H1 (cell line): ENCODE measurements at regions not wholly inside any gene's neighbourhood (a gene's known extent, or its start where the extent isn't known, plus 50 kb on each side); places are given as distances from the start of the nearest gene placed in this dataset.

Source experiments
- TF ChIP-seq, protein P1 (sequence below): fragments of 300-600 bp; sonication (generic); IDR thresholded peaks from 2 replicates; pipeline ENCODE4 v1.7.1; 2012; ENCODE audit warnings: low read length, moderate library complexity, mild to moderate bottlenecking, inconsistent platforms; ENCODE audit not compliant: insufficient replicate concordance

DNA sequence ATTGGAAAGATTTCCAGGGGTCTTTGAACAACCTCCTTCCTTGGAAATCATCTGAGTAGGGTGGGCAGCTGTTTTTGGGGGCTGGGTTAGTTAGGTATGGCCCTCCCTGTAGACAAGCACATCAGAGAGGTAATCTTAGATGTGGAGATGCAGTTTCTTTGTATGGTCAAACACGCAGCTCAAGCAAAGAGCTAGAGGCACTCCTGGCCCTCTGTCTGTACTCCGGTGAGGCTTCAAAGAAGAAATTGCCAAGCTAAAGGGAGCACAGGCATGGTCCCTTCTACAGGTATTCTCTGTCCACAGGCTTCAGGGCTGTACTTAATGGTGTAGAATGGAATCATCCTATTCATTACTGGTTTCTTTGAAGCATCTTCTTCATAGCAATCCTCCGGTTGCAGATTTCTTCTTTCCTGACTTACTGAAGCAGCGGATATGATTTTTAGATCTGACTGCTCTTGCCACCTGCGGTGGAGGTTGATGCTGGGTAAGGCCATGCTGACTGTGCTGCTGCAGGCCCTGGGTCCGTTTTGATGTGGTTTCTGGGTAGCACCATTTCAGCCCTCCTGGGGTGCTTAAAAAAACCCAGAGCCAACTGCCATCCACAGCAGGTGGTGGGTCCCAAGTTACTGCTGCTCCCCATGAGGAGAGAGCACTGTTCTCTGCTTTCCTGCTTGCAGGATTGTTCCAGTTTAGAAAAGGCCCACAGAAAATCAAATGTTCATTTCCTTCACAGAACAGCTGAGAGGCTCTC, 318.9 kb upstream of the GATB start (continued):
- TF ChIP-seq, protein P1, sequence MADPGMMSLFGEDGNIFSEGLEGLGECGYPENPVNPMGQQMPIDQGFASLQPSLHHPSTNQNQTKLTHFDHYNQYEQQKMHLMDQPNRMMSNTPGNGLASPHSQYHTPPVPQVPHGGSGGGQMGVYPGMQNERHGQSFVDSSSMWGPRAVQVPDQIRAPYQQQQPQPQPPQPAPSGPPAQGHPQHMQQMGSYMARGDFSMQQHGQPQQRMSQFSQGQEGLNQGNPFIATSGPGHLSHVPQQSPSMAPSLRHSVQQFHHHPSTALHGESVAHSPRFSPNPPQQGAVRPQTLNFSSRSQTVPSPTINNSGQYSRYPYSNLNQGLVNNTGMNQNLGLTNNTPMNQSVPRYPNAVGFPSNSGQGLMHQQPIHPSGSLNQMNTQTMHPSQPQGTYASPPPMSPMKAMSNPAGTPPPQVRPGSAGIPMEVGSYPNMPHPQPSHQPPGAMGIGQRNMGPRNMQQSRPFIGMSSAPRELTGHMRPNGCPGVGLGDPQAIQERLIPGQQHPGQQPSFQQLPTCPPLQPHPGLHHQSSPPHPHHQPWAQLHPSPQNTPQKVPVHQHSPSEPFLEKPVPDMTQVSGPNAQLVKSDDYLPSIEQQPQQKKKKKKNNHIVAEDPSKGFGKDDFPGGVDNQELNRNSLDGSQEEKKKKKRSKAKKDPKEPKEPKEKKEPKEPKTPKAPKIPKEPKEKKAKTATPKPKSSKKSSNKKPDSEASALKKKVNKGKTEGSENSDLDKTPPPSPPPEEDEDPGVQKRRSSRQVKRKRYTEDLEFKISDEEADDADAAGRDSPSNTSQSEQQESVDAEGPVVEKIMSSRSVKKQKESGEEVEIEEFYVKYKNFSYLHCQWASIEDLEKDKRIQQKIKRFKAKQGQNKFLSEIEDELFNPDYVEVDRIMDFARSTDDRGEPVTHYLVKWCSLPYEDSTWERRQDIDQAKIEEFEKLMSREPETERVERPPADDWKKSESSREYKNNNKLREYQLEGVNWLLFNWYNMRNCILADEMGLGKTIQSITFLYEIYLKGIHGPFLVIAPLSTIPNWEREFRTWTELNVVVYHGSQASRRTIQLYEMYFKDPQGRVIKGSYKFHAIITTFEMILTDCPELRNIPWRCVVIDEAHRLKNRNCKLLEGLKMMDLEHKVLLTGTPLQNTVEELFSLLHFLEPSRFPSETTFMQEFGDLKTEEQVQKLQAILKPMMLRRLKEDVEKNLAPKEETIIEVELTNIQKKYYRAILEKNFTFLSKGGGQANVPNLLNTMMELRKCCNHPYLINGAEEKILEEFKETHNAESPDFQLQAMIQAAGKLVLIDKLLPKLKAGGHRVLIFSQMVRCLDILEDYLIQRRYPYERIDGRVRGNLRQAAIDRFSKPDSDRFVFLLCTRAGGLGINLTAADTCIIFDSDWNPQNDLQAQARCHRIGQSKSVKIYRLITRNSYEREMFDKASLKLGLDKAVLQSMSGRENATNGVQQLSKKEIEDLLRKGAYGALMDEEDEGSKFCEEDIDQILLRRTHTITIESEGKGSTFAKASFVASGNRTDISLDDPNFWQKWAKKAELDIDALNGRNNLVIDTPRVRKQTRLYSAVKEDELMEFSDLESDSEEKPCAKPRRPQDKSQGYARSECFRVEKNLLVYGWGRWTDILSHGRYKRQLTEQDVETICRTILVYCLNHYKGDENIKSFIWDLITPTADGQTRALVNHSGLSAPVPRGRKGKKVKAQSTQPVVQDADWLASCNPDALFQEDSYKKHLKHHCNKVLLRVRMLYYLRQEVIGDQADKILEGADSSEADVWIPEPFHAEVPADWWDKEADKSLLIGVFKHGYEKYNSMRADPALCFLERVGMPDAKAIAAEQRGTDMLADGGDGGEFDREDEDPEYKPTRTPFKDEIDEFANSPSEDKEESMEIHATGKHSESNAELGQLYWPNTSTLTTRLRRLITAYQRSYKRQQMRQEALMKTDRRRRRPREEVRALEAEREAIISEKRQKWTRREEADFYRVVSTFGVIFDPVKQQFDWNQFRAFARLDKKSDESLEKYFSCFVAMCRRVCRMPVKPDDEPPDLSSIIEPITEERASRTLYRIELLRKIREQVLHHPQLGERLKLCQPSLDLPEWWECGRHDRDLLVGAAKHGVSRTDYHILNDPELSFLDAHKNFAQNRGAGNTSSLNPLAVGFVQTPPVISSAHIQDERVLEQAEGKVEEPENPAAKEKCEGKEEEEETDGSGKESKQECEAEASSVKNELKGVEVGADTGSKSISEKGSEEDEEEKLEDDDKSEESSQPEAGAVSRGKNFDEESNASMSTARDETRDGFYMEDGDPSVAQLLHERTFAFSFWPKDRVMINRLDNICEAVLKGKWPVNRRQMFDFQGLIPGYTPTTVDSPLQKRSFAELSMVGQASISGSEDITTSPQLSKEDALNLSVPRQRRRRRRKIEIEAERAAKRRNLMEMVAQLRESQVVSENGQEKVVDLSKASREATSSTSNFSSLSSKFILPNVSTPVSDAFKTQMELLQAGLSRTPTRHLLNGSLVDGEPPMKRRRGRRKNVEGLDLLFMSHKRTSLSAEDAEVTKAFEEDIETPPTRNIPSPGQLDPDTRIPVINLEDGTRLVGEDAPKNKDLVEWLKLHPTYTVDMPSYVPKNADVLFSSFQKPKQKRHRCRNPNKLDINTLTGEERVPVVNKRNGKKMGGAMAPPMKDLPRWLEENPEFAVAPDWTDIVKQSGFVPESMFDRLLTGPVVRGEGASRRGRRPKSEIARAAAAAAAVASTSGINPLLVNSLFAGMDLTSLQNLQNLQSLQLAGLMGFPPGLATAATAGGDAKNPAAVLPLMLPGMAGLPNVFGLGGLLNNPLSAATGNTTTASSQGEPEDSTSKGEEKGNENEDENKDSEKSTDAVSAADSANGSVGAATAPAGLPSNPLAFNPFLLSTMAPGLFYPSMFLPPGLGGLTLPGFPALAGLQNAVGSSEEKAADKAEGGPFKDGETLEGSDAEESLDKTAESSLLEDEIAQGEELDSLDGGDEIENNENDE: no peak
